ENCODE measurements at regions not wholly inside any gene's neighbourhood (a gene's known extent, or its start where the extent isn't known, plus 50 kb on each side); places are given as distances from the start of the nearest gene placed in this dataset.

GRCh38 chr14:22497144-22497423 lies 91.9 kb downstream of the DAD1 start:
- TF ChIP-seq EZH2 (IDR thresholded peaks at IDR 0.05; ENCODE audit: insufficient read depth, poor library complexity, severe bottlenecking) (no peak), EZH2phosphoT487 (IDR thresholded peaks at IDR 0.05; ENCODE audit: insufficient read depth, low read depth) (no peak)

Measured in GM23248 (cell line).